IMR-90 (cell line): ENCODE measurements at regions not wholly inside any gene's neighbourhood (a gene's known extent, or its start where the extent isn't known, plus 50 kb on each side); places are given as distances from the start of the nearest gene placed in this dataset.
"Not testable (repeated sequence)": the region's sequence is repeated elsewhere in the genome, so short reads cannot be mapped to it uniquely, and the experiment has no call there.

Experiments
- ATAC-seq: fragments of 200-7000 bp; cut with Tn5 transposase; 2 replicates; pipeline ENCODE4 v1.9.1; 2020; ENCODE audit warnings: low read depth, mild to moderate bottlenecking, moderate library complexity
- BruUV-seq: library from RNA; stranded (reverse); fragments of 400-500 nt; replicated peaks from 2 replicates; lab custom pipeline; 2021; lab: Mats Ljungman, UMichigan
- CTCF ChIA-PET: fragments of 300-600 bp; formaldehyde crosslinking; extraction: SDS; loops from one replicate; lab custom pipeline; 2021; ENCODE audit warnings: antibody characterized with exemption; lab: Yijun Ruan, JAX
- POLR2A ChIA-PET: fragments of 300-600 bp; sonication (Branson Sonifier 250); formaldehyde crosslinking; loops from one replicate; lab custom pipeline; 2022; ENCODE audit warnings: antibody characterized with exemption; ENCODE audit not compliant: unreplicated experiment; lab: Charles Lee
- DNase-seq: peaks from one replicate; pipeline ENCODE4 v3.0.0; 2013
- H2AFZ ChIP-seq: replicated peaks from 2 replicates; pipeline ENCODE3; 2013; ENCODE audit warnings: low read length, mild to moderate bottlenecking; ENCODE audit not compliant: poor library complexity
- H2AK5ac ChIP-seq: 2 replicates; pipeline ENCODE4 v1.6.1; 2013; ENCODE audit warnings: low read depth, low read length, inconsistent platforms
- H2AK9ac ChIP-seq: replicated peaks from 2 replicates; pipeline ENCODE3; 2013; ENCODE audit warnings: mild to moderate bottlenecking, low read depth, low read length, moderate library complexity; ENCODE audit not compliant: poor library complexity
- H2BK120ac ChIP-seq: 2 replicates; pipeline ENCODE4 v1.6.1; 2013; ENCODE audit warnings: low read depth, low read length, inconsistent platforms
- H2BK15ac ChIP-seq: 3 replicates; pipeline ENCODE4 v1.6.1; 2013; ENCODE audit warnings: low read depth, low read length, inconsistent platforms
- H2BK20ac ChIP-seq: 2 replicates; pipeline ENCODE4 v1.6.1; 2013; ENCODE audit warnings: low read depth, mild to moderate bottlenecking, inconsistent platforms, low read length, moderate library complexity
- H2BK5ac ChIP-seq: 2 replicates; pipeline ENCODE4 v1.6.1; 2013; ENCODE audit warnings: mild to moderate bottlenecking, low read depth, low read length, inconsistent platforms; ENCODE audit not compliant: poor library complexity, severe bottlenecking
- H3K14ac ChIP-seq: replicated peaks from 2 replicates; pipeline ENCODE4 v1.6.1; 2013; ENCODE audit warnings: low read depth, low read length, inconsistent platforms
- H3K18ac ChIP-seq: 2 replicates; pipeline ENCODE4 v1.6.1; 2013; ENCODE audit warnings: low read depth, low read length, control low read depth
- H3K23ac ChIP-seq: 2 replicates; pipeline ENCODE4 v1.6.1; 2013; ENCODE audit warnings: low read depth, low read length, inconsistent platforms
- H3K27ac ChIP-seq: 2 replicates; pipeline ENCODE4 v1.5.1; 2013; ENCODE audit warnings: mild to moderate bottlenecking, control low read depth, low read length; ENCODE audit not compliant: insufficient read depth
- H3K27me3 ChIP-seq: 2 replicates; pipeline ENCODE4 v1.6.1; 2013; ENCODE audit warnings: low read length; ENCODE audit not compliant: control insufficient read depth, insufficient read depth
- H3K36me3 ChIP-seq: 2 replicates; pipeline ENCODE4 v1.6.1; 2013; ENCODE audit warnings: low read length, mixed read lengths; ENCODE audit not compliant: control insufficient read depth, insufficient read depth
- H3K4ac ChIP-seq: 2 replicates; pipeline ENCODE4 v1.6.1; 2013; ENCODE audit warnings: low read depth, low read length, inconsistent platforms
- H3K4me1 ChIP-seq: 2 replicates; pipeline ENCODE4 v1.6.1; 2013; ENCODE audit warnings: low read length, mixed read lengths; ENCODE audit not compliant: control insufficient read depth, insufficient read depth
- H3K4me2 ChIP-seq: 2 replicates; pipeline ENCODE4 v1.6.1; 2013; ENCODE audit warnings: low read depth, mild to moderate bottlenecking, control low read depth, low read length, moderate library complexity
- H3K4me3 ChIP-seq: 2 replicates; pipeline ENCODE4 v1.5.1; 2013; ENCODE audit warnings: low read depth, mild to moderate bottlenecking, control low read depth, low read length, moderate library complexity; ENCODE audit not compliant: insufficient read depth
- H3K56ac ChIP-seq: 2 replicates; pipeline ENCODE4 v1.6.1; 2013; ENCODE audit warnings: low read length, inconsistent platforms; ENCODE audit not compliant: insufficient read depth; ENCODE audit errors: extremely low read depth
- H3K79me1 ChIP-seq, 2 experiments: 2 replicates each; pipeline ENCODE4 v1.6.1; 2013; ENCODE audit warnings: low read length in 2 of 2, inconsistent platforms in 1 of 2, low read depth in 1 of 2
- H3K9ac ChIP-seq: 2 replicates; pipeline ENCODE4 v1.6.1; 2013; ENCODE audit warnings: low read depth, low read length, control low read depth
- H3K9me1 ChIP-seq: 2 replicates; pipeline ENCODE4 v1.6.1; 2013; ENCODE audit warnings: low read length, inconsistent platforms; ENCODE audit not compliant: insufficient read depth
- H3K9me3 ChIP-seq: 2 replicates; pipeline ENCODE4 v1.6.1; 2013; ENCODE audit warnings: low read length; ENCODE audit not compliant: control insufficient read depth, insufficient read depth
- H4K20me1 ChIP-seq: 2 replicates; pipeline ENCODE4 v1.6.1; 2013; ENCODE audit warnings: low read length, inconsistent platforms; ENCODE audit not compliant: insufficient read depth
- H4K5ac ChIP-seq: 2 replicates; pipeline ENCODE4 v1.6.1; 2013; ENCODE audit warnings: mild to moderate bottlenecking, low read depth, low read length, control low read depth
- H4K8ac ChIP-seq, 2 experiments: 2 replicates each; pipeline ENCODE4 v1.6.1; 2013; ENCODE audit warnings: low read depth in 2 of 2, low read length in 2 of 2, control low read depth in 1 of 2, inconsistent platforms in 1 of 2
- H4K91ac ChIP-seq: 2 replicates; pipeline ENCODE4 v1.6.1; 2013; ENCODE audit warnings: low read depth, low read length, inconsistent platforms; ENCODE audit not compliant: insufficient read depth
- whole genome bisulfite sequencing, 2 experiments: methylation state at CpG; one replicate each; pipeline versions ENCODE4 v1.1.5 to v1.1.7; 2013; ENCODE audit warnings: missing lambda C conversion rate in 2 of 2; ENCODE audit not compliant: insufficient read length in 1 of 2; ENCODE audit errors: extremely low coverage in 2 of 2; 5-methylcytosine and 5-hydroxymethylcytosine counted together
- dilution Hi-C: fragments of 300-500 bp; cut with HindIII; formaldehyde crosslinking; loops from one replicate; pipeline ENCODE4 v1.14.3; 2018; ENCODE audit warnings: low sequenced_read_pairs; ENCODE audit not compliant: unreplicated experiment
- in situ Hi-C: fragments of 300-500 bp; cut with MboI; formaldehyde crosslinking; loops from 3 replicates; pipeline ENCODE4 v1.14.3; 2019; ENCODE audit warnings: low sequenced_read_pairs, inconsistent platforms, mixed read lengths
- intact Hi-C: fragments of 100-400 bp; cut with micrococcal nuclease; formaldehyde crosslinking; loops from 2 replicates; pipeline ENCODE4 v1.10.0; 2022

DNA sequence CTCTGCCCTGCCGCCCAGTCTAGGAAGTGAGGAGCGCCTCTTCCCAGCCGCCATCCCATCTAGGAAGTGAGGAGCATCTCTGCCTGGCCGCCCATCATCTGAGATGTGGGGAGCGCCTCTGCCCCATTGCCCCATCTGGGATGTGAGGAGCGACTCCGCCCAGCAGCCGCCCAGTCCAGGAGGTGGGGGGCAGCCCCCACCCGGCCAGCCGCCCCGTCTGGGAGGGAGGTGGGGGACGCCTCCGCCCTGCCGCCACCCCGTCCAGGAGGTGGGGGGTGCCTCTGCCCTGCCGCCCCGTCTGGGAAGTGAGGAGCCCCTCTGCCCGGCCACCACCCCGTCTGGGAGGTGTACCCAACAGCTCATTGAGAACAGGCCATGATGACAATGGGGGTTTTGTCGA, 146.0 kb upstream of the RAB6C start:
- H2BK15ac ChIP-seq, intact Hi-C loops, in situ Hi-C loops, H3K4me2 ChIP-seq, H3K4ac ChIP-seq, CTCF ChIA-PET, H2BK20ac ChIP-seq, H2AFZ ChIP-seq, H3K9ac ChIP-seq, H3K56ac ChIP-seq, BruUV-seq, POLR2A ChIA-PET, H3K79me1 ChIP-seq, H3K18ac ChIP-seq, H4K5ac ChIP-seq, H3K14ac ChIP-seq, H2BK5ac ChIP-seq, H3K27ac ChIP-seq, ATAC-seq, dilution Hi-C loops, H3K4me1 ChIP-seq, H3K4me3 ChIP-seq, H2AK5ac ChIP-seq, H2BK120ac ChIP-seq, H4K91ac ChIP-seq, H3K27me3 ChIP-seq, H4K20me1 ChIP-seq, H3K9me1 ChIP-seq, H3K36me3 ChIP-seq, DNase-seq, H4K8ac ChIP-seq, H2AK9ac ChIP-seq, H3K9me3 ChIP-seq, H3K23ac ChIP-seq: not testable (repeated sequence)
- 53% methylated on average over 2 of the region's 20 CpGs; no CpG with 5 or more reads in 1 of the 2 experiments for WGBS, 2 experiments
